A549 (cell line): ENCODE measurements at regions not wholly inside any gene's neighbourhood (a gene's known extent, or its start where the extent isn't known, plus 50 kb on each side); places are given as distances from the start of the nearest gene placed in this dataset.

ENCODE experiments used
- ATAC-seq, 2 experiments: fragments of 200-7000 bp in 1 of 2; fragments of >200 bp in 1 of 2; cut with Nextera tagmentation in 1 of 2; cut with Tn5 transposase in 1 of 2; 3 replicates each; pipeline versions ENCODE4 v1.8.0 to v1.9.1; 2018 to 2020; ENCODE audit warnings: mild to moderate bottlenecking in 1 of 2, moderate library complexity in 1 of 2
- CTCF ChIA-PET: fragments of 300-600 bp; sonication (Branson Sonifier 250); formaldehyde crosslinking; extraction: SDS; loops from one replicate; lab custom pipeline; 2021; ENCODE audit warnings: antibody characterized with exemption, inconsistent platforms; lab: Yijun Ruan, JAX
- POLR2A ChIA-PET: fragments of 350-600 bp; formaldehyde crosslinking; extraction: SDS; loops from one replicate; lab custom pipeline; 2021; ENCODE audit warnings: antibody characterized with exemption, inconsistent platforms; lab: Yijun Ruan, JAX
- DNase-seq, 2 experiments: peaks; one replicate each; pipeline versions ENCODE4 v3.0.0 to v3.0.0-alpha.2; 2011 to 2016; ENCODE audit warnings: low read depth in 1 of 2, low spot score in 1 of 2
- FAIRE-seq: peaks from 2 replicates; lab custom pipeline; 2011; peaks lifted over from hg19 to GRCh38; lab: Jason Lieb, UNC
- H3K27ac ChIP-seq, 2 experiments: fragments of >200 bp; sonication (Bioruptor Twin); formaldehyde crosslinking; 3 replicates each; pipeline ENCODE4 v1.5.1; 2016 to 2017
- H3K4me1 ChIP-seq: fragments of >200 bp; sonication (Bioruptor Twin); formaldehyde crosslinking; 3 replicates; pipeline ENCODE4 v1.6.1; 2016
- H3K4me2 ChIP-seq: fragments of >200 bp; sonication (Bioruptor Twin); formaldehyde crosslinking; 3 replicates; pipeline ENCODE4 v1.6.1; 2016
- H3K4me3 ChIP-seq: fragments of >200 bp; sonication (Bioruptor Twin); formaldehyde crosslinking; 3 replicates; pipeline ENCODE4 v1.5.1; 2016
- H3K9me3 ChIP-seq: fragments of >200 bp; sonication (Bioruptor Twin); formaldehyde crosslinking; 3 replicates; pipeline ENCODE4 v1.6.1; 2016
- BHLHE40 ChIP-seq: IDR thresholded peaks from 2 replicates; pipeline ENCODE4 v1.6.1; 2012; ENCODE audit warnings: low read depth, low read length, inconsistent platforms
- CBX2 ChIP-seq: fragments of 200-600 bp; sonication (generic); IDR thresholded peaks from 2 replicates; pipeline ENCODE4 v1.6.1; 2016; ENCODE audit warnings: low read depth, mild to moderate bottlenecking, borderline replicate concordance
- CHD2 ChIP-seq: fragments of 150-350 bp; IDR thresholded peaks from 2 replicates; pipeline ENCODE4 v1.6.1; 2014; ENCODE audit warnings: low read length; ENCODE audit not compliant: partially characterized antibody
- CHD4 ChIP-seq: fragments of 200-600 bp; sonication (generic); IDR thresholded peaks from 2 replicates; pipeline ENCODE4 v1.6.1; 2016; ENCODE audit warnings: antibody characterized with exemption, mild to moderate bottlenecking, borderline replicate concordance
- EHMT2 ChIP-seq: fragments of 200-600 bp; sonication (generic); IDR thresholded peaks from 2 replicates; pipeline ENCODE4 v1.6.1; 2016; ENCODE audit warnings: antibody characterized with exemption, low read depth, mild to moderate bottlenecking, moderate library complexity
- FOSB ChIP-seq: fragments of 250-450 bp; sonication (Bioruptor Pico); IDR thresholded peaks from 2 replicates; pipeline ENCODE4 v1.5.0; 2020; ENCODE audit warnings: mild to moderate bottlenecking, moderate library complexity
- FOXS1 ChIP-seq: fragments of 250-450 bp; sonication (Bioruptor Pico); IDR thresholded peaks from 2 replicates; pipeline ENCODE4 v1.5.0; 2020; ENCODE audit warnings: mild to moderate bottlenecking, moderate library complexity
- JUNB ChIP-seq: fragments of >200 bp; sonication (Bioruptor Twin); formaldehyde crosslinking; IDR thresholded peaks from 2 replicates; pipeline ENCODE4 v1.6.1; 2016
- KDM1A ChIP-seq: fragments of 200-600 bp; sonication (generic); IDR thresholded peaks from 2 replicates; pipeline ENCODE4 v1.6.1; 2016; ENCODE audit warnings: low read depth, mild to moderate bottlenecking
- KDM5A ChIP-seq: fragments of 200-600 bp; sonication (generic); IDR thresholded peaks from 2 replicates; pipeline ENCODE4 v1.6.1; 2016; ENCODE audit warnings: antibody characterized with exemption, mild to moderate bottlenecking
- MAFK ChIP-seq: fragments of 450-650 bp; IDR thresholded peaks from 2 replicates; pipeline ENCODE4 v1.6.1; 2014; ENCODE audit not compliant: partially characterized antibody
- RARB ChIP-seq: fragments of 250-450 bp; sonication (Bioruptor Pico); IDR thresholded peaks from 2 replicates; pipeline ENCODE4 v1.8.0; 2021; ENCODE audit warnings: mild to moderate bottlenecking, moderate library complexity
- RCOR1 ChIP-seq: fragments of 150-350 bp; IDR thresholded peaks from 2 replicates; pipeline ENCODE4 v1.6.1; 2014; ENCODE audit warnings: antibody characterized with exemption, low read length, low read depth
- SREBF2 ChIP-seq: fragments of 450-650 bp; IDR thresholded peaks from 2 replicates; pipeline ENCODE4 v1.6.1; 2014; ENCODE audit warnings: mild to moderate bottlenecking, moderate library complexity
- ZSCAN20 ChIP-seq: fragments of 250-450 bp; sonication (Bioruptor Pico); IDR thresholded peaks from 2 replicates; pipeline ENCODE4 v1.8.0; 2022; ENCODE audit warnings: mild to moderate bottlenecking, moderate library complexity
- WGBS: methylation state at CpG from one replicate; pipeline ENCODE4 v1.1.6; 2017; ENCODE audit errors: missing lambda C conversion rate; 5-methylcytosine and 5-hydroxymethylcytosine counted together
- TF ChIP-seq, protein P1 (sequence below): IDR thresholded peaks from 2 replicates; pipeline ENCODE4 v1.6.1; 2012
- TF ChIP-seq, protein P2 (sequence below): IDR thresholded peaks from 2 replicates; pipeline ENCODE4 v1.6.1; 2012; ENCODE audit warnings: low read depth, borderline replicate concordance
- TF ChIP-seq, protein P3 (sequence below): fragments of 250-450 bp; sonication (Bioruptor Pico); IDR thresholded peaks from 2 replicates; pipeline ENCODE4 v1.5.0; 2021; ENCODE audit warnings: mild to moderate bottlenecking, moderate library complexity, borderline replicate concordance

DNA sequence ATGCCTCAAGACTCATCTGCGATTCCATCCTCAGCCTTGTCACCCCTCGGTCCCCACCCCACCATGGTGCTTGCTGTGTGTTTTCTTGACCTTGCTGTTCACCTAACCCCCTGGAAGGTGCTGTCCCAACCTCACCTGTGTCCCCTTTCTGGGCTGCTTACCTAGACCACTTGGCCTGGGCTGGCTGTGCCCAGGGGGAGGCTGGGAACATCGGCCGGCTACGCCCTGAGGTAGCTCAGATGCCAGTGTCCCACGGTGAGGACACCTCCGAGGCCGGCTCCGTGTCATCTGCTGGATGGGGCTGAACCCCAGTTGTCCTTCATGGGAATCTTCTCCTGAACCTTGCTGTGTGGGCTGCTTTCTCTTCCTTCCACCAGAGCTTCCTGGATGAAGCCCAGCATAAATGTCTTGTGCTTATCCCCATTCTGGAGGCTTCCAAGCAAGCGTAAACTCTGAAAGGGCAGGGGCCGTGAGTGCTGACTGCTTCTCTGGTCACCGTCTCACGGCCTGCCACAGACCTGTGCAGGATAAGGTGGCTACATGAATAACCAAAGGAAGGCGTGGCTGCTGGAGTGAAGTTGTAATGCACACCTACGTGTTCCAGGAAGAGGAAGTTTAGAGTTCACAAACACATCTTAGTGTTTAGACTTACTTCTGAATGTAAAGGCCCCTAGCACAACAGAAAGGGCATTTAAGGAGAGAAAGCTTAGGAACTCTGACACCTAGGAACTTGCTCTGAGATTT lies 724.3 kb downstream of the TBC1D22A start:
- H3K4me3 ChIP-seq, result no peak overlapping the region
- no peaks in the 10 kb centered on the region for H3K9me3 ChIP-seq
- ATAC-seq (no peak), DNase-seq (no peak), FAIRE-seq (no peak)
- no peak overlapping the region for H3K4me2 ChIP-seq
- WGBS, result 58% methylated on average over 4 of the region's 15 CpGs
- ChIA-PET CTCF (no interaction called here), POLR2A (no interaction called here)
- no peaks in the 10 kb centered on the region for H3K4me1 ChIP-seq
- H3K27ac ChIP-seq, result no peak overlapping the region
- TF ChIP-seq, protein P1, sequence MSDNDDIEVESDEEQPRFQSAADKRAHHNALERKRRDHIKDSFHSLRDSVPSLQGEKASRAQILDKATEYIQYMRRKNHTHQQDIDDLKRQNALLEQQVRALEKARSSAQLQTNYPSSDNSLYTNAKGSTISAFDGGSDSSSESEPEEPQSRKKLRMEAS, result no peak
- no peak for TF ChIP-seq MAFK
- TF ChIP-seq RCOR1, result no peak
- no peak for TF ChIP-seq CHD2
- no peak for TF ChIP-seq KDM5A
- TF ChIP-seq BHLHE40, result no peak
- no peak for TF ChIP-seq FOSB (CRISPR knock-in tag)
- TF ChIP-seq CHD4, result no peak
- TF ChIP-seq FOXS1 (CRISPR knock-in tag), result no peak
- no peak for TF ChIP-seq JUNB
- TF ChIP-seq ZSCAN20 (CRISPR knock-in tag), result no peak
- no peak for TF ChIP-seq RARB (CRISPR knock-in tag)
- TF ChIP-seq, protein P2, sequence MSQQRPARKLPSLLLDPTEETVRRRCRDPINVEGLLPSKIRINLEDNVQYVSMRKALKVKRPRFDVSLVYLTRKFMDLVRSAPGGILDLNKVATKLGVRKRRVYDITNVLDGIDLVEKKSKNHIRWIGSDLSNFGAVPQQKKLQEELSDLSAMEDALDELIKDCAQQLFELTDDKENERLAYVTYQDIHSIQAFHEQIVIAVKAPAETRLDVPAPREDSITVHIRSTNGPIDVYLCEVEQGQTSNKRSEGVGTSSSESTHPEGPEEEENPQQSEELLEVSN, result no peak

DNA sequence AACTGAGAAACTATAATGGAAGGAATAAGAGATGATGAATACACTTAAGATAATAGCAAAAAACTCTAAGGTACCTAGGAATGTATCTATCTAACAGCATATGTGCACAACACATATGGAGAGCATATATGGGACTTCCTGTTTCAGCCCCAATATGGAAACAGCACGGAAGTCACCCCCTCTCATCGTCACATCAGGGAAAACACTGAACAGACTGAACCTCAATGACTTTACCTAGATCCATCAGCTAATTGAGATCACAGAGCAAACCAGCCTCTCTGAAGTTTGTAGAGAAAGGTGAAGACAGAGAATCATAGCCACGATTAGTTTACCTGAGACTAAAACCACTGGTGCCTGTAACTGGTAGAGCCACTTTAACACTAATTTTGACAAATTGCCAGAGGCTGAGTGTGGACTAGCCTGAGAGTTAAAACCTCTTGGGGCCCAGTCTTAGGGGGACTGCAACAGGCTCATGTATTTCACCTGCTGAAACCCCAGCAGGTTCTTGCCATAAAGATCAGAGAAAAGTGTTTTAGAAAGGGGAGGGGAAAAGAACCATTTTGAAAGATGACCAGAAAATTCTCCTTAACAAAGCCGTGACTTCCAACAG lies 722.6 kb downstream of the TBC1D22A start:
- TF ChIP-seq CHD2, result no peak
- no peak for TF ChIP-seq EHMT2
- TF ChIP-seq FOSB (CRISPR knock-in tag), result no peak
- TF ChIP-seq, protein P3, sequence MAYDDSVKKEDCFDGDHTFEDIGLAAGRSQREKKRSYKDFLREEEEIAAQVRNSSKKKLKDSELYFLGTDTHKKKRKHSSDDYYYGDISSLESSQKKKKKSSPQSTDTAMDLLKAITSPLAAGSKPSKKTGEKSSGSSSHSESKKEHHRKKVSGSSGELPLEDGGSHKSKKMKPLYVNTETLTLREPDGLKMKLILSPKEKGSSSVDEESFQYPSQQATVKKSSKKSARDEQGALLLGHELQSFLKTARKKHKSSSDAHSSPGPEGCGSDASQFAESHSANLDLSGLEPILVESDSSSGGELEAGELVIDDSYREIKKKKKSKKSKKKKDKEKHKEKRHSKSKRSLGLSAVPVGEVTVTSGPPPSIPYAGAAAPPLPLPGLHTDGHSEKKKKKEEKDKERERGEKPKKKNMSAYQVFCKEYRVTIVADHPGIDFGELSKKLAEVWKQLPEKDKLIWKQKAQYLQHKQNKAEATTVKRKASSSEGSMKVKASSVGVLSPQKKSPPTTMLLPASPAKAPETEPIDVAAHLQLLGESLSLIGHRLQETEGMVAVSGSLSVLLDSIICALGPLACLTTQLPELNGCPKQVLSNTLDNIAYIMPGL (CRISPR knock-in tag), result no peak
- no peak for TF ChIP-seq CBX2
- TF ChIP-seq, all 56 proteins: peak for 0
- H3K4me2 ChIP-seq, result no peak overlapping the region
- POLR2A ChIA-PET, result no interaction called here
- DNase-seq, result no peak
- no peaks in the 10 kb centered on the region for H3K4me1 ChIP-seq
- ATAC-seq, result no peak
- H3K4me3 ChIP-seq, result no peak overlapping the region
- FAIRE-seq, result no peak
- no peak overlapping the region for H3K27ac ChIP-seq
- WGBS, result 29% methylated on average over 4 of the region's 4 CpGs
- CTCF ChIA-PET, result no interaction called here
- no peaks in the 10 kb centered on the region for H3K9me3 ChIP-seq

DNA sequence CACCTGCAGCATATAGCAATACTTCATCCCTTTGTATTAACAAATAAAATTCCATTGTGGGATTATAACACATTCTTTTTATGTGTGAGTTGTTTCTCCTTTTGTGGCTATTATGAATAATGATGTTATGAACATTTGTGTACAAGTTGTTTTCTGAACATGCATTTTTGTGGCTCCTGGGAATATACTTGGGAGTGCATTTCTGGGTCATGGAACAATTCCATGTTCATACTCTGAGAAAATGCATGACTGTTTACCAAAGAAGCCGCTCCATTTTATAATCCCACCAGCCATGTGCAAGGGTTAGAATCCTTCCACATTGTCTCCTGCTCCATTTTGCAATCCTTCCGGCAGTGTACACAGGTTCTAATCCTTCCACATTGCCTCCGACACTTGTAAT lies 713.8 kb downstream of the TBC1D22A start:
- FAIRE-seq, result no peak
- ATAC-seq, result no peak

More for the DNA sequence above, 713.8 kb downstream of the TBC1D22A start:
- Histone ChIP-seq H3K4me3 (no peak overlapping the region), H3K4me1 (no peaks in the 10 kb centered on the region), H3K27ac (no peak overlapping the region), H3K4me2 (no peak overlapping the region), H3K9me3 (no peaks in the 10 kb centered on the region)
- no peak for TF ChIP-seq JUNB
- TF ChIP-seq SREBF2, result no peak
- TF ChIP-seq FOXS1 (CRISPR knock-in tag), result no peak
- no peak for TF ChIP-seq FOSB (CRISPR knock-in tag)
- no peak for TF ChIP-seq KDM1A
- ChIA-PET CTCF (no interaction called here), POLR2A (no interaction called here)
- WGBS, result 76% methylated on average over 3 of the region's 3 CpGs
- DNase-seq, result no peak
